Osteocyte (in vitro differentiated cells): ENCODE measurements at regions not wholly inside any gene's neighbourhood (a gene's known extent, or its start where the extent isn't known, plus 50 kb on each side); places are given as distances from the start of the nearest gene placed in this dataset.

ENCODE experiments used
- DNase-seq: peaks from one replicate; pipeline ENCODE4 v3.0.0; 2021; ENCODE audit warnings: mixed read lengths; ENCODE audit not compliant: unreplicated experiment; ENCODE audit errors: extremely low spot score
- H3K27ac Mint-ChIP-seq: one replicate; pipeline ENCODE4 v1.8.0; 2021; ENCODE audit warnings: mild to moderate bottlenecking, mixed read lengths; ENCODE audit not compliant: unreplicated experiment
- H3K27me3 Mint-ChIP-seq: one replicate; pipeline ENCODE4 v1.8.0; 2021; ENCODE audit warnings: mixed read lengths; ENCODE audit not compliant: unreplicated experiment
- H3K36me3 Mint-ChIP-seq: one replicate; pipeline ENCODE4 v1.8.0; 2021; ENCODE audit warnings: mixed read lengths; ENCODE audit not compliant: unreplicated experiment
- H3K4me1 Mint-ChIP-seq: one replicate; pipeline ENCODE4 v1.8.0; 2021; ENCODE audit warnings: mixed read lengths; ENCODE audit not compliant: unreplicated experiment
- H3K4me3 Mint-ChIP-seq: one replicate; pipeline ENCODE4 v1.8.0; 2021; ENCODE audit warnings: mild to moderate bottlenecking, moderate library complexity, mixed read lengths; ENCODE audit not compliant: unreplicated experiment
- H3K9me3 Mint-ChIP-seq: one replicate; pipeline ENCODE4 v1.8.0; 2021; ENCODE audit warnings: mixed read lengths; ENCODE audit not compliant: unreplicated experiment
- CTCF ChIP-seq: fragments of 200-600 bp; sonication (generic); IDR thresholded peaks from 2 replicates; pipeline ENCODE4 v1.5.0; 2021; ENCODE audit warnings: antibody characterized with exemption, mild to moderate bottlenecking, moderate library complexity

- Mint-ChIP-seq H3K4me3 (no peak overlapping the region), H3K4me1 (no peaks in the 10 kb centered on the region)
- TF ChIP-seq CTCF, result no peak
Observed at GRCh38 chr15:53312707-53313106, 446.8 kb downstream of the WDR72 start.

GRCh38 chr15:53310709-53311108, 448.8 kb downstream of the WDR72 start:
- no peak overlapping the region for H3K4me3 Mint-ChIP-seq

More at GRCh38 chr15:53312707-53313106, 446.8 kb downstream of the WDR72 start:
- Mint-ChIP-seq H3K27me3 (no peaks in the 10 kb centered on the region), H3K27ac (no peak overlapping the region), H3K9me3 (no peaks in the 10 kb centered on the region), H3K36me3 (no peaks in the 10 kb centered on the region)
- no peak for DNase-seq

GRCh38 chr15:53307952-53308624, 451.4 kb downstream of the WDR72 start:
- no peak overlapping the region for H3K27ac Mint-ChIP-seq
- H3K4me3 Mint-ChIP-seq, result no peak overlapping the region
- TF ChIP-seq CTCF, result no peak
- DNase-seq, result no peak
- no peaks in the 10 kb centered on the region for H3K27me3 Mint-ChIP-seq
- no peaks in the 10 kb centered on the region for H3K4me1 Mint-ChIP-seq
- H3K36me3 Mint-ChIP-seq, result no peaks in the 10 kb centered on the region
- H3K9me3 Mint-ChIP-seq, result no peaks in the 10 kb centered on the region

More at GRCh38 chr15:53310709-53311108, 448.8 kb downstream of the WDR72 start:
- Mint-ChIP-seq H3K9me3 (no peaks in the 10 kb centered on the region), H3K36me3 (no peaks in the 10 kb centered on the region), H3K27me3 (no peaks in the 10 kb centered on the region), H3K4me1 (no peaks in the 10 kb centered on the region), H3K27ac (no peak overlapping the region)
- DNase-seq, result no peak
- no peak for TF ChIP-seq CTCF

GRCh38 chr15:53305554-53305953, 453.9 kb downstream of the WDR72 start:
- no peaks in the 10 kb centered on the region for H3K27me3 Mint-ChIP-seq
- no peak for TF ChIP-seq CTCF
- no peaks in the 10 kb centered on the region for H3K9me3 Mint-ChIP-seq
- H3K4me1 Mint-ChIP-seq, result no peaks in the 10 kb centered on the region
- no peak for DNase-seq
- no peaks in the 10 kb centered on the region for H3K36me3 Mint-ChIP-seq
- no peak overlapping the region for H3K27ac Mint-ChIP-seq
- no peak overlapping the region for H3K4me3 Mint-ChIP-seq

GRCh38 chr15:53305101-53305500, 454.4 kb downstream of the WDR72 start:
- H3K36me3 Mint-ChIP-seq, result no peaks in the 10 kb centered on the region
- DNase-seq, result no peak

More at GRCh38 chr15:53305101-53305500, 454.4 kb downstream of the WDR72 start:
- Mint-ChIP-seq H3K27ac (no peak overlapping the region), H3K9me3 (no peaks in the 10 kb centered on the region), H3K27me3 (no peaks in the 10 kb centered on the region), H3K4me3 (no peak overlapping the region), H3K4me1 (no peaks in the 10 kb centered on the region)
- TF ChIP-seq CTCF, result no peak
